GM21529 (cell line): ENCODE measurements at regions not wholly inside any gene's neighbourhood (a gene's known extent, or its start where the extent isn't known, plus 50 kb on each side); places are given as distances from the start of the nearest gene placed in this dataset.

Experiments
- ATAC-seq: cut with Tn5 transposase; IDR thresholded peaks from one replicate; pipeline ENCODE4 v1.9.1; 2021; ENCODE audit not compliant: unreplicated experiment

DNA sequence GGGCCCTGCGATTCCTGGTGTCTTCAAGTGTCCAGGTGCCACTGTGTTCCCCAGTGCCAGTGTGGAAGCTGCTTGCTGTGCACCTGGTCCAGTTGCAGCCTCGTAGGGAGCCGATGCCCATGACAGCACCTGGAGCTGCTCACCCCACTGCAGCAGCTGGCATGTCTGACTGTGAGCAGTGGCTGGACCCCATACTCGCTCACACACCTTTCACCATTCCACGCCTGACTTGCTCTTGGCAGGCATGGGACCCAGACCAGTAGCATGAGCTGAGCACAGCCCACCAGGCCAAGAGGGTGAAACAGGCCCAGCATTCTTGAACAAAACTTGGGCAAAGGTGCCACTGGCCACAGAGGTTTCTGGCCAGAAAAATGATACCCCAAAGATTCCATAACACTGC is 124.5 kb upstream of the THY1 start:
- ATAC-seq = no peak

DNA sequence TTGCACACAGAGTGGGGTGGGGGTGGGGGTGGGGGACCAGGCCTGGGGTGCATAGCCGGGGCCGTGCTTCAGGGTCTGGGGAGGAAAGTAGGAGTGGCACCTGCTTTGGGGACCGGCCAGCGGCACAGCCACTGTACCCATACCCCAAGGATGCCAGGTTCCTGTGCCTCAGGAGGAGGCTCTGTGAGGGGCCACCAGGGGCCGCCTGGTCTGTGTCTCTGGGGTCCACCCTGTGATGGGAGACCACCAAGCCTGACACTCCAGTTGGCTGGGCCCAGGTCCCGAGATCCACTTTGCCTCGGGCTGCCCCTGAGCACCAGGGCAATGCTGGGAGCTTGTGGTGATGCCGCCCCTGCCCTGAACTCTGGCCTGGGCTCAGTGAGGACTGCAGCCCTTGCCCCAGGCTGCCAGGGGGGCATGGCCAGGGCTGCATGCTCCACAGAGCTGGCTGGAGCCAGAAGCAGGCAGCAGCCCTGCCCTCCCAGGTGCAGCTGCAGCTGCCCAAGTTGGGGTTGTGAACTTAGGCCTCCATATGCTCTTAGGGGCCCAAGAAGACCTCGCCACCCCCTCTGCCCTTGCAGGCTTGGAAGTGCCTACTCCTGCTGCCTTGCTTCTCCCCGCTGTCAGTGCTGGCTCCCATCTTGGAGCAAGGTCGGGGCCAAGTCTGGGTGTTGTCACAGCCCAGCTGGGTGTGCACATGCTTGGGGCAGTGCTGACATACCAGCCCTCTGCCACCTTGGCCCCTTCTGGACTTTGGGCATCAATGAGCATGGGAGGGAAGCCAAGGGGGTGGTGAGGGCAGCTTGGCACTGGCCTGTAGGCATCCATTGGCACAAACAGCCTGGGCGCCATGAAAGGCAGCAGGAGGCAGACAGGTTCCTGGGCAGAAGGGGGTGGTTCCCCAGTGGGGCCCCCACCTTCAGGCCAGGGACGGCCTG is 123.3 kb upstream of the THY1 start:
- no peak for ATAC-seq

DNA sequence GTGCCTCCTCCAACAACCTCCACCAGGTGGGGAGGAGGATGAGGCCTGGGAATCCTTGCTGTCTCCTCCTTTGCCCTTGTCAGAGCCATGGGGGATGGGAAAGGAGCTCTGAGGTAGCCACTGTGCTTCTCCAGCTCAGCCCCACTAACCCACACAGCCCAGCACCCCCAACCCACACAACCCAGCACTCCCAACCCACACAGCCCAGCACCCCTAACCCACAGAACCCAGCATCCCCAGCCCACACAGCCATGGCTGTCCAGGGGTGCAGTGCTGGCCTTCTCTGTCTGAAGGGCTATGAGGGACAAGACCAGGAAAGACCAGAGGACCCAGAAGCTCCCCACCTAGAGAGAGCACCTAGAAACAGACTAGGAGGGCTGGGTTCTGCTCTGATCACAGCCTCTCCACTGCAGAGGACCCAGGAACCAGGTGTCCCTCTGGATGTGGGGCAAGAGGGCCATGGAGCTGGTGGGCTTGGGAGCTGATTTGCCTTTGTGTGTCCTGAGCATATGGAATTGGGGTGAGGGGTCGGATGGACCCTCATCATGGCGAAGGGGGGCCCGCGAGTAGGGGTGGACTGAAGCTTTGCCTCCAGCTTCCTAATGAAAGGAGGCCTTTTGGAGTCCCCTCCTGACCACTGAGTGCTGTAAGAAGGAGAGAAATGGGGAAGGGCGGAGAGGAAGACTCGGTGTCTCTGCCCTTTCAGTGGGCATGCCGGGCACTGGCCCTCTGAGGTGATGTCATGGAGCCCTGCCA is 117.6 kb upstream of the THY1 start:
- ATAC-seq = no peak

DNA sequence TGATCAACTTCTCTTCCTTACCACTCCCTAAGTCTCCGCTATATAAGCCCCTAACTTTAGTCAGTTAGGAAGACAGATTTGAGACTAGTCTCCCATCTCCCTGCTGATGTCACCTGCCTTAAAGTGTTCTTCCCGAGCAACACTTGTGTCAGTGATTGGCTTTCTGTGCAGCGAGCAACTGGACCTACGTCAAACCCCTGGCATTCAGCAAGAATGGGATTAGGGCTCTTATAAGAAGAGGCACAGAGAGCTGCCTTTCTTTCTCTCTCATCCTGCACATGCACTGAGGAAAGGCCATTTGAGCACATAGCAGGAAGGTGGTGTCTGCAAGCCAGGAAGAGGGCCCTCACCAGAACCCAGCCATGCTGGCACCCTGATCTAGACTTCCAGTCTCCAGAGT is 116.6 kb upstream of the THY1 start:
- ATAC-seq = no peak

DNA sequence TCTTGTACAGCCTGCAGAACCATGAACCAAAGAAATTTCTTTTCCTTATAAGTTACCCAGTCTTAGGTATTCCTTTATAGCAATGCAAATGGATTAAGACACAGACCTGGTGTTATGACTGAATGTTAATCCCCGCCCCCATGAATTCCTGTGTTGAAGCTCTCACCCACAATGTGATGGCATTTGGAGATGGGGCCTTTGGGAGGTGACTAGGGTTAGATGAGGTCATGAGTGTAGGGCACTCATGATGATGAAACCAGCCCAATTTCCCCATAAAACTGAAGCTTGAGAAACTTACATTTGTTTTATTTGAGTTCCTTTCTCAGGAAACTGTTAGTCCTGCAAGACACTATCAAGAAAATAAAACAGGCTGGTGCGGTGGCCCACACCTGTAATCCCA is 115.8 kb upstream of the THY1 start:
- no peak for ATAC-seq

DNA sequence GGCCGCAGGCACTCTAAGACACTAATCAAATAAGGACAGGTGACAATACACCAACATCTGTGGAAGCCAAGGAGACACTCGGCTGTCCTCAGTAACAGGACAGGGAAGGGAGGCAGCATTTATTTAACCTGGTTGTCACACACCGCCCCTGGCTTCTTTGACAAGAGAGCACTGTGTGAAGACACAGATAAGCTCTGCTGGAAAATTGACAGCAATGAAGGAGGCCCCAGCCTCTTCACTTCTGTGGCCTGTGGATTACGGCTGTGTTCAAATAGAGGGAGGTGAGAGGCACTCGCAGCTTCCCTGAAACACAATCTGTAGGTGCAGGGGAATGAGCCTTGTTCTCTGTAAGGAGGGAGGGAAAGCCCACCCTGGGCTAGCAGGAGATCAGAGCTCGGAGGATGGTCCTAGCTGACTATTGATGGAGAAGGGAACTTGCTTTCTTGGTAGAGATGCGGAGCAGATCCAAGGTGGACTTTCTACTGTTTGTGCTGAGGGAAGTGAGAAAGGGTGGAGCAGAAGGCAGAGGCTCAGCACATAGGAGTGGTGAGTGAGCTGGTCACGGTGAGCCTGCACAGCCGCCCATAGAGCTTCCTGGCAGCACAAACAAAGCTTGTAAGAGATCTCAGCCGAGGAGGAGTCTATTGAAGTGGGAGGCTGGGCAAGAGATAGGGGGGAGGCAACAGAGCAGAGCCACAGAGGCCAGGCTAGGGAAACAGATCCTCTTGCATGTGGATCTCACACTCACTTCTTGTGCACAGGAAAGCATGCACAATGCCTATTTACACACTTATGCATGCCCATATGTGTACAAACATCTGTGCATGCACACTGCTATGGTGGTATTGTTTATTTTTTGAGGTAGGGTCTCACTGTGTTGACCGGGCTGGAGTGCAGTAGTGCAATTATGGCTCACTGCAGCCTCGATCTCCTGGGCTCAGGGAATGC is 114.6 kb upstream of the THY1 start:
- no peak for ATAC-seq

DNA sequence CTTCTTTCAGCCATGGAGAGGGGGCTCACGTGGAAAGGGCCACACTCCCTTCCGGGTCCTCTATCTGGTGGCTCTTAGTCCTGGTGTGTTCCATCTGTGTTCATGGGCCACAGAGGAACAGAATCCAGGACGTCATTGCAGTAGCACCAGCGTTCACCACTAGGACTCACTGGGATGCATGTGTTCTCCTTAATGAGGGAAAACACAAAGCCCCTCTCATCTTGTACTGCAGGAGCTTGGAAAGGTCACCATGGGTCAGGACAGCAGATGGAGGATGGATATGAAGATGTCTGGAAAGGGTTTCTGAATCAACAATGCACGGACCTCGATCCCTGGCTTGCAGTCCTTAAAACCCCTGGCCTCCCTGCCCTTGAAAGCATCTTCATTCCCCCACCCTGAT is 113.8 kb upstream of the THY1 start:
- no peak for ATAC-seq

DNA sequence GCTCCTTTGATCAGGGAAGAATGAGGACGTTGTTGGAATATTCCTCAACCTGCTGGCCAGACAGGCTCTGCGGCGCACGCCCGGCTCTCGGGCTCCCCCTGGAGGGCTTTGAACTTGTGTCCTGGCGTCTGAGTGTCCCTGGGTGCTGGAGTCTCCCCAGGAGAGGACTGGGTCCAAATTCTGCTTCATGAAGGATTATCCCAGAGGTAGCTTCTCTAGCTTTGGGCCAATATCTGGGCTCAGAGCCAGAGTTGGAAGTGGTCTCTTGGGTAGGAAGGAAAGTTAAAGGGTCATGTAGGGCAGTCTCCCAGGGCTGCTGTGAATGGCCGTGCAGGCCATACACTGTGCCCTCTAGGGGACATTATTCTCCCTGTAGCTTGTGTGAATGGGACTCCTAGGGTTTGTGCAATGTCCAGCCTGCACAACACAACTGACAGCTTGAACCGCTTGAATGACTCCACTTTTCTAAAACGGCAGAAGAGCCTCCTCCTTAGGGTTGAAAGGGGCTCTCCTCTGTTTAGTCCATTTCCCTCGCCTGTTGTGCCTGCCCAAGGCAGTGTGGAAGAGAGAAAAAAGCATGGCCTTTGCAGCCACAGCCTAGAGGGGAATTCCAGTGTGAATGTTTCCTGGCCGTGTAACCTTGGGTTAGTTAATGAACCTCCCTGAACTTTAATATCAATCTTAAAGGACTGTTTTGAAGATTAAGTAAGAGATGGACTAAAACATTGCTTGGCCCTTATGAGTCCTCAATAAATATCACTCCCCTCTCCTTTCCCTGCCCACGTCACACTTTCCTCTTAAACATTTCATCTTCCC is 111.2 kb upstream of the THY1 start:
- ATAC-seq = peak; percentile 66

DNA sequence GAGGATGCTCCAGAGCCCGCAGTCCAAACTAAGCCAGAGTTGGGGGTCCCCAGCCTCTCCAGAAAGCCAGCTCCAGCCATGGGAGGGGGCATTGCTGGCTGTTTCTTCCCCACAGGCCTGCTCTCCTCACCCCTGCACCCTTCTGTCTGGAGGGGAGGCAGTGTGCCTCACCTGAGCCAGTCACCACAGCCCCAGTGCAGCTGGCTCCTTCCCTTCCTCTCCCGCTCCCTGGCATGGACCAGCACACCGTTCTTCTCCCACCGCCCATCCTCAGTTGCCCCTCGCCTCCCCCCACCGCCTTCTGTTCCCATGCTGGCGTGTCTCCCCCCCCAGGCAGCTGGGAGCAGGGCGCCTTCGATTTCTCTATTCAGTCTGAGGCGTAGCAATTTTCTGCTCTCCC is 110.5 kb upstream of the THY1 start:
- no peak for ATAC-seq

DNA sequence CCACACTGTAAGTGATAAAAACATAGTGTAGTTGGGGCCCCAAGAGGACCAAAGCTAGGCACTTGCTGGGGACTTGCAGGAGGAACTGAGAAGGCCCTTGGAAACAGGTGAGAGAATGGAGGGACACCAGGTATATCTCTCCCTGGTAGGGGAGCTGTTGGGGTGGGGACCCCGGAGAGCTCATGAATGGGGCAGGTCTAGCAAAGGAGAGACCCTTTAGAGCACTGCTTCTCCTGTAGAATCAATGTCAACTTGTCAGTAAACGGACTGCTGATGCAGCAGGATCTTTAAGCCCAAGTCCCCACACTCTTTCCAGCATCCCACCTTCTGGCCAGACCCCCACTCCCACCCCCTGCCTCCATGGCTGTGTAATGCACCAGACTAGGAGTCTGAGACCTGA is 109.6 kb upstream of the THY1 start:
- no peak for ATAC-seq

DNA sequence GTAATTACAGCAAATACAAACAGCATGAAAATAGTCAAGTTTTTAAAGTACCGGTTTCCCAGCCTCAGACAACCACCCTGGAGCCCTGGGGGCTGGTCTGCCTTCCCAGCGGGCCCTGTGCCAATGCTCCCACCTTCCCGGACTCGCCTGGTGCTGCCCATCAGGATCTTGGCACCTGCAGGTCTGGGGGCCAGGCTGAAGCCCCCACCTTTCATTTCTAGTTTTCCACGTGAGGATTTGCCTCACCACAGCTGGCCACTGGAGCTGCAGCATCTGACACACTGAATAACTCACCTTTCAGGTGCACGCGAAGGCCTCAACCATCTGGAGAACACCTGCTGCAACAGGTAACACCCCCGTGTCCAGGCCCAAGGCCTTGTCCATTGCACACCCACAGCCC is 108.7 kb upstream of the THY1 start:
- ATAC-seq = no peak

DNA sequence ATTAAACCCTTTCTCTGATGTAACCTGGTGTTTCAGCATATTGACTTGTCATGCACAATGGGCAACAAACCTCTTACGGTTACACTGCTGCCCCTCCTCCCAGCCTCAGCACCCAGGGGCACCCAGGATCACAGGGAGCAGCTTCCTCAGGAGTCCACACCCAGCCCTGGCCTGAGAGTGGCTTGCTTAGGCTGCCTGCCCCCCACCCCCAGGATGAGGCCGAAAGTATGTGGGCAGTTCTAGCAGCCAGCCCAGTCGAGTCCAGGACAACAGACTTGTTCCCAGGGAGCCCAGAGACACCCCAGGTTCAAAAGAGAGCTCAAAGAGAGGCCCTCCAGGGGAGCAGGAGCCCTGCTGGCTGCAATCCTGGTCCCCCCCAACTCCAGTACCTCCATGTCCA is 108.1 kb upstream of the THY1 start:
- ATAC-seq = no peak

DNA sequence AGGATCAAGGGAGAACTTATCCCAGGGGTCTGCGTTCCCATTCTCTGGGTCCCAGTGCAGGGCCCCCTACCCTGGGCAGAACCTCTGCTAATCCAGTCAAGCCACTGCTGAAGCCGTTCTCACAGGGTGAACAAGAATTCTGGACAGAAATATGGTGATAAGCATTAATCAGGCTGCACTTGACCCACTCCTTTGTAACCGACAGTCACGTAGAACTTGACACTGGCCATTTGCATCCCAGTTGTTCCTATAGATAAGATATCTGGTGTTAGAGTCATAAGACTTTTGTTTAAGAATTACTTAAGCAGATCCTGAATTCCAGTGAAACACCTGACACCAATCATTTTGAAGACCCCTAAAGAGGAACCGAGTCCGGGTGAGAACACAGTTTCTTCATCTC is 107.5 kb upstream of the THY1 start:
- no peak for ATAC-seq

DNA sequence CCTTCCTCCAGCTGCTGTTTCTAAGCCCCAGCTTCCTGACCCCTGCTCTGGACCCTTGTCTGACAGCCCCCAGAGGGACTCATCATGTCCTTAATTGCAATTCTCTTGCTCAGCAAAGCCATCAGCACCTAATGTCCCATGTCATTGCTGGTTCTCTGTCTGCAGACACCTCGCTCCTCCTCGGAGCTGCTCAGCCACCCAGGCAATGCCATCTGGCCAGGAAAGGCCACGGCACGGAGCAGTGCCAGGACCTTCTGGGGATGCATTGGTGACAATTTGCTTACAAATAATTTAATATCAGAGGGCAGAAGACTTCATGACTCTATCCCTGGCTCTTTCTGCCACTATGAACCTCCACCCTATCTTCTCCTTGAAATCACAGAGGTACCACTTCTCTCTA is 107.0 kb upstream of the THY1 start:
- no peak for ATAC-seq

DNA sequence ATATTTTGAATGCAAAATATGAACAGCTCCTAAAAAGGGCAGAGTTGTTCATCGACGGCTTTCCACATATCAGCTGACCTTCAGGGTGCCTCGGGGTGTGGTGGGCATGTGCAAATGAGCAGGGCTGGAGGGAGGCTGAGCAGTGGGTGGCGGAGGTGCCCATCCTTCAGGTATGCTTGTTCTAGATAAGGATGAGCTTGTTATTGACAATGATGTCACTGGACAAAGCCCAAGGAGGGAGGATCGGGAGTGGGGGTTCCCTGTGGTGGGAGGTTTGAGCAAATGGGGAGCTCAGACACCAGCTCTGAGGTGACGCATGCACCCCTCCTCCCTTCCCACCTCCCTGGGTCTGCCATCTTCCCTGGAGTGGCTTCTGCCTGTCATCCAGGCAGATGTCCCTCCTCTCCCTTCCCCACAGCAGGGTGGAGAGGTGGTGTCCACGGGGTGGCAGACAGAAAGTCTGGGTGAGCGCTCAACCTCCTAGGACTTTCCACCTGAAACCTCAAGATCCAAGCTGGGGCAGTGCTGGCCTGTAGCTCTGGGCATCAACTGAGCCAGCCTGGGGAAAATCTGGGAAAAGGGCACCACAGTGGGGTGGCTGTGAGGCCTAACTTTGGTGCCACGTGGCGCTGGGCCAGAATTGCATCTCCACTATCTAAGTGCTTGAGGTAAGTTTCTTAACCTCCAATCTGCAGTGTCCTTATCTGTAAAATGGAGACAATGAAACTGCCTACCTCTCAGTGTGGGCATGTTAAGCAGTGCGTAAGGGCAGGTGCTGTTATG is 106.3 kb upstream of the THY1 start:
- ATAC-seq = no peak

DNA sequence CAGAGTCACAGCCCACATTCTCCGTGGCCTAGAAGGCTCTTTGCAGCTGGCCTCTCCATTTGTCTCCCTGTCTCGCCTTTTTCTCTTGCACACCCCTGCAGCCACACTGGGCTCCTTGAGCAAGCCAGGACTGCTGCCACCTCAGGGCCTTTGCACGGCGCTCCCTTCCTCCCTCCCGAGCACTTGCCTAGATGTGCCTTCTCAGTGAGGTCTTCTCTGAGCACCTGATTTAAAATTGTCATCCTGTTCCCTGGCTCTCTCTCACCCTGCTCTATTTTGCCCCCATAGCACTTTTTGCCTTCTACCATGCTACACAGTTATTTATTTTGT is 102.9 kb upstream of the THY1 start:
- no peak for ATAC-seq

DNA sequence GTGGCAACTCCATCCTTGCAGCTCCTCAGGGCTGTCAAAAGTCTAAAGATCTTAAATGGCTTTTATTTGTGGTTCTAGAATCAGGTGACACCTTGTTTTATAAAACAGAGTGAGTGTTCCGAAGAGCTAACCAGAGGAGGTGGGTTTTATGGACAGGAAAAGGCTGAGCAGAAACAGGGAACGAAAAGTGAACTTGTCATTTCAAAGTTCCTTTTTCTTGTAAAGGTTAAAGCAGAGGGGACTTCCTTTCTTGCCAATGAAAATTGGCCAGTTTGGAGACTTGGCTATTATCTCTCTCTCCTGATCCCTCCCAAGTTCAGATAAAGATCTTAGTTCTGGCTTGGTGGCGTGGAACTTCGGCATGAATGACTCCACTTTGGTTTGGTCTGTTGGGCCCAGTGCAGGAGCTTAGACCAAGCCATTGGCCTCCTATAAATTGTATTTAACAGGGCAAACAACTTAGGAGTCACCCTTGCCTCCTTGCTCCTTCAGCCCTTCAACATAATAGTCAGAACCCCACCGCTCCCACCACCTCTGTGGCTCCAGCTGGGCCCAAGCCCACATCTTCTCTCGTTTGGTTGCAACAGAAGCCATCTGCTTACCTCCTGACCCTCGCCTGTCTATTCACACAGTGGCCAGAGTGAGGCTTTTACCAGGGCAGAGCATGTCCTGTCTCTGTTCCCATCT is 102.4 kb upstream of the THY1 start:
- no peak for ATAC-seq

DNA sequence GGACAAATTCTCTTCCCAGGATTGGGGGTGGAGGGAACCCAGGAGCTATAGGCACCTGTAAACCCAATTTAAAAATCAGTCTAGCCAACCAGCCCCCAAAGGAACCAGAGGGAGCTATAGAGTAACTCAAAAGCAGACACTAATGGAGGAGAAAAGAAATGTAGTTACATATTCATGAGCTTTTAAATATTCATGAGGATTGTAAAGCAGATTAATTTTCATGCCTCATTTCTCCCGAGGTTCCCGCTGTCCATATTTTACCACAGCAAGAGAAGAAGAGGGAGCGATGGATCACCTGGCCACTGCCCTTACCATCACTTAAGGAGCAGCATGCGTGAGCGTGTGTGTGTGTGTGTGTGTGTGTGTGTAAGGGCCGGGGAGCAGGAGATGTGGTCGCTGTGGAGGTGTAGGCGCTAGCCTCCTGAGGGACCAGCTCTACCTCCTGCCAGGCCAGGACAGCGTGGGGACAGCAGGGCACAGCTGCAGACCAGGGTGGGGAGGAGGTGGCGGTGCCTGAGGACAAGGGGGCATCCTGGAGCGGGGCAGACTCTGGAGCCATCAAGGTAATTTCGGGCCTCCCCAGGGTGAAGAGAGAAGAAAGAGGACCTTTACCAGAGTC is 100.7 kb upstream of the THY1 start:
- ATAC-seq = no peak

DNA sequence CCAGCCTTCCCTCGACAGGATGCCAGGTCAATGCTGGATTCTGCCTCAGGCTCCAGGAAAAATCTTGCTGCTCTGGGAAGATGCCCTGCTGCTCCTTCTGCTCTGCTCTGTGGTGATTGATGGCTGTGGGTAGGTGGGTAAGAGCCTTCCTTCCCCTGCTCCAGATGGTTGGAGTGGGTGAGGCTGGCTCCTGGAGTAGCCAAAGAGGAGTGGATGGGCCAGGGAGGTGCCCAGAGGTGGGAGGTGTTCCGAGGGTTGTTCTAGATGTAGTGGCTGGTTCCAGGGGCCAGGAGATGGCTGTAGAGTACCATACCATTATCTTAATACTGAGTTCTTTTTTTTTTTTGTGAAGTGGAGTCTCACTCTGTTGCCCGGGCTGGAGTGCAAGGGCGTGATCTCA is 99.6 kb upstream of the THY1 start:
- no peak for ATAC-seq
